Parathyroid adenoma (tissue), 2 donors: ENCODE measurements at regions not wholly inside any gene's neighbourhood (a gene's known extent, or its start where the extent isn't known, plus 50 kb on each side); places are given as distances from the start of the nearest gene placed in this dataset.

Source experiments
- H2AFZ ChIP-seq: fragments of 300-600 bp; sonication (generic); one replicate; pipeline ENCODE4 v1.7.0; 2017; ENCODE audit warnings: antibody characterized with exemption, mild to moderate bottlenecking
- H3K27ac ChIP-seq: fragments of 300-600 bp; sonication (generic); one replicate; pipeline ENCODE4 v1.7.0; 2017
- H3K27me3 ChIP-seq: fragments of 300-600 bp; sonication (generic); one replicate; pipeline ENCODE4 v1.7.0; 2017; ENCODE audit warnings: low read length; ENCODE audit not compliant: control insufficient read depth, insufficient read depth
- H3K36me3 ChIP-seq: fragments of 300-600 bp; sonication (generic); one replicate; pipeline ENCODE4 v1.7.0; 2017; ENCODE audit warnings: low read length; ENCODE audit not compliant: control insufficient read depth, insufficient read depth
- H3K4me1 ChIP-seq: fragments of 300-600 bp; sonication (generic); one replicate; pipeline ENCODE4 v1.7.0; 2017; ENCODE audit warnings: control low read depth
- H3K4me2 ChIP-seq: fragments of 300-600 bp; sonication (generic); one replicate; pipeline ENCODE4 v1.7.0; 2017; ENCODE audit warnings: low read length
- H3K4me3 ChIP-seq: fragments of 300-600 bp; sonication (generic); one replicate; pipeline ENCODE4 v1.7.0; 2017; ENCODE audit warnings: low read depth, low read length
- H3K79me2 ChIP-seq: fragments of 300-600 bp; sonication (generic); one replicate; pipeline ENCODE4 v1.7.0; 2017; ENCODE audit warnings: control low read depth
- H3K9ac ChIP-seq: fragments of 300-600 bp; sonication (generic); one replicate; pipeline ENCODE4 v1.7.0; 2017; ENCODE audit warnings: mild to moderate bottlenecking
- H3K9me3 ChIP-seq: fragments of 300-600 bp; sonication (generic); one replicate; pipeline ENCODE4 v1.7.0; 2017; ENCODE audit warnings: low read length; ENCODE audit not compliant: control insufficient read depth
- TF ChIP-seq, protein P1 (sequence below): fragments of 300-600 bp; sonication (generic); IDR thresholded peaks from one replicate; pipeline ENCODE4 v1.7.0; 2017; ENCODE audit warnings: antibody characterized with exemption, mild to moderate bottlenecking
- donor health status: primary hyperparathyroidism.

DNA sequence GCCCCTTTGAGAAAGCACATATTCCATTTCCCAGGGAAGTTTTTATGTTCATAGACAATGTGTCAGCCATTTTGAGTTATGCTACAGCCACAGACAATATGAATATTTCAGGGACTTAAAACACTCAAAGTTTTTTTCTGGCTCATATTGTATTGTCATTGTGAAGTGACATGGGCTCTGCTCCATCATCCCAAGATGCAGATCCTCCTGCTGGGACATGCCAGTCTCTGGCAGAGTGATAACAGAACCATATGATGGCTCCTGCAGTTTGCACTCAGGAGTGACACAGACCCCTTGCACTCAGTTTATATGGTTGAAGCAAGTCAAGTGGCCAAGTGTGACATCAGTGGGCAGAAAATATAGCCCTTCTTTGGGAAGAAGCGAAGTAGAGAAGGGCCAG lies 498.4 kb upstream of the TUSC1 start:
- no peak overlapping the region for H3K9ac ChIP-seq
- no peak overlapping the region for H3K27ac ChIP-seq
- no peaks in the 10 kb centered on the region for H3K36me3 ChIP-seq
- no peak overlapping the region for H3K4me3 ChIP-seq
- no peaks in the 10 kb centered on the region for H3K27me3 ChIP-seq
- no peaks in the 10 kb centered on the region for H3K9me3 ChIP-seq
- TF ChIP-seq, protein P1, sequence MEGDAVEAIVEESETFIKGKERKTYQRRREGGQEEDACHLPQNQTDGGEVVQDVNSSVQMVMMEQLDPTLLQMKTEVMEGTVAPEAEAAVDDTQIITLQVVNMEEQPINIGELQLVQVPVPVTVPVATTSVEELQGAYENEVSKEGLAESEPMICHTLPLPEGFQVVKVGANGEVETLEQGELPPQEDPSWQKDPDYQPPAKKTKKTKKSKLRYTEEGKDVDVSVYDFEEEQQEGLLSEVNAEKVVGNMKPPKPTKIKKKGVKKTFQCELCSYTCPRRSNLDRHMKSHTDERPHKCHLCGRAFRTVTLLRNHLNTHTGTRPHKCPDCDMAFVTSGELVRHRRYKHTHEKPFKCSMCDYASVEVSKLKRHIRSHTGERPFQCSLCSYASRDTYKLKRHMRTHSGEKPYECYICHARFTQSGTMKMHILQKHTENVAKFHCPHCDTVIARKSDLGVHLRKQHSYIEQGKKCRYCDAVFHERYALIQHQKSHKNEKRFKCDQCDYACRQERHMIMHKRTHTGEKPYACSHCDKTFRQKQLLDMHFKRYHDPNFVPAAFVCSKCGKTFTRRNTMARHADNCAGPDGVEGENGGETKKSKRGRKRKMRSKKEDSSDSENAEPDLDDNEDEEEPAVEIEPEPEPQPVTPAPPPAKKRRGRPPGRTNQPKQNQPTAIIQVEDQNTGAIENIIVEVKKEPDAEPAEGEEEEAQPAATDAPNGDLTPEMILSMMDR = no peak
- no peaks in the 10 kb centered on the region for H3K79me2 ChIP-seq
- no peaks in the 10 kb centered on the region for H3K4me1 ChIP-seq
- H2AFZ ChIP-seq = no peak overlapping the region
- no peak overlapping the region for H3K4me2 ChIP-seq

DNA sequence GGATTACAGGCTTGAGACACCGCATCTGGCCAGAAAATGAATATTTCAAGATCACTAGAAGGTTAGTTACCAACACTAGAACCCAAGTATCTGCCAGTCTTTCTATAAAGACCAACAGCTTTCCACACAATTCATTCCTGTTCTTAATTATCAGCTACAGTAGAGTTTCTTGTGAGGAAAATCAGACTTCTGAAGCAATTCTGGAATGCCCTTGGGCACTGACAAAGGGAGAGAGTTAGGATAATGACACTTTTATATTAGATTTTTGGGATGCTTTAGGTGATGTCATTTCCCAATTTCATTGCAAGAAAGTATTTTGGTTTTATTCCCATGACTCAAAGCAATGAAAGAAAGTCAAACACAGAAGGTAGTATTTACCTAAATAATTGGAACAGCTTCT lies 497.0 kb upstream of the TUSC1 start:
- H3K9ac ChIP-seq = no peak overlapping the region
- no peaks in the 10 kb centered on the region for H3K9me3 ChIP-seq
- H3K79me2 ChIP-seq = no peaks in the 10 kb centered on the region
- TF ChIP-seq, protein P1 = no peak
- H3K4me2 ChIP-seq = no peak overlapping the region
- no peaks in the 10 kb centered on the region for H3K27me3 ChIP-seq
- no peak overlapping the region for H3K4me3 ChIP-seq
- H3K4me1 ChIP-seq = no peaks in the 10 kb centered on the region
- no peaks in the 10 kb centered on the region for H3K36me3 ChIP-seq
- H3K27ac ChIP-seq = no peak overlapping the region
- H2AFZ ChIP-seq = no peak overlapping the region

DNA sequence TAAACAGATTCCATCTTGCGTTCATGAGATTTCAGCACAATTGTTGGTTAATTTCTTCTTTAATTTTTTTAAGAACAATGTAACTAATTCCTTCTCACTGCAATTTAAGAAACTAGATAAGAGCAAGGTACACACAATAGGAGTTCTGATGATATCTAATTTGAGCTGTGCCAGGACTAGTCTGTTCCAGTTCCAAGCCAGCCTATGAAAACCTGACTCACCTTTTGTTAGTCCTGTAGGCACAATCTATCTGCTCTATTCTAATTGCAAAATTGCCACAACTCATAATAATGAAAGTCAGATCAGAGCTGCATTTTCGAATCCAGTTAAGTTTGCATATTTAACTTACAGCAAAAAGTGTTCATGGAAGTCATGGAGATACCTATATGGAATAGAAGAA lies 494.1 kb upstream of the TUSC1 start:
- no peak overlapping the region for H2AFZ ChIP-seq
- H3K27me3 ChIP-seq = no peaks in the 10 kb centered on the region
- no peaks in the 10 kb centered on the region for H3K79me2 ChIP-seq
- no peaks in the 10 kb centered on the region for H3K4me1 ChIP-seq
- no peaks in the 10 kb centered on the region for H3K36me3 ChIP-seq
- H3K9ac ChIP-seq = no peak overlapping the region
- H3K9me3 ChIP-seq = no peaks in the 10 kb centered on the region
- no peak overlapping the region for H3K27ac ChIP-seq
- no peak overlapping the region for H3K4me3 ChIP-seq
- TF ChIP-seq, protein P1 = no peak
- no peak overlapping the region for H3K4me2 ChIP-seq

DNA sequence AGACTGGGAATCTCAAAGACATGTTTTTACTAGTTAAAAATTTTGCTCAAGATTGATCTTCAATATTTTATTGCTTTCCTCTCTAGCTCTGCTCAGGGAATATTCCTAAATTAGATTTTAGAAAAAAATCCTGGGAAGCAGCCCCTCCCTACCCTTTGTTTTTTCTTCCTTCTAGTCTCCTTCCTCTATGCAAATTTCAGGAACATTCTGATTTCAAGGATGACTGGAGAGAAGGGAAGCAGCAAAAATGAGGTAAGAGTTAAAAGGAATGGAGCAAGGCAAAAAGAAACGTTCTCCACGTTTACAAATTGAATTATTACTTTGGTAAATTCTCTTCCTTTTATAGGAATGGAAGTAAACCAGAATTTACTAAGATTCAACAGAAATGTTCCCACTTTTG lies 493.4 kb upstream of the TUSC1 start:
- H3K27ac ChIP-seq = no peak overlapping the region
- H3K4me3 ChIP-seq = no peak overlapping the region
- no peaks in the 10 kb centered on the region for H3K9me3 ChIP-seq
- no peak overlapping the region for H2AFZ ChIP-seq
- no peaks in the 10 kb centered on the region for H3K36me3 ChIP-seq
- no peaks in the 10 kb centered on the region for H3K4me1 ChIP-seq
- TF ChIP-seq, protein P1 = no peak
- H3K9ac ChIP-seq = no peak overlapping the region
- no peaks in the 10 kb centered on the region for H3K27me3 ChIP-seq
- H3K79me2 ChIP-seq = no peaks in the 10 kb centered on the region
- H3K4me2 ChIP-seq = no peak overlapping the region

DNA sequence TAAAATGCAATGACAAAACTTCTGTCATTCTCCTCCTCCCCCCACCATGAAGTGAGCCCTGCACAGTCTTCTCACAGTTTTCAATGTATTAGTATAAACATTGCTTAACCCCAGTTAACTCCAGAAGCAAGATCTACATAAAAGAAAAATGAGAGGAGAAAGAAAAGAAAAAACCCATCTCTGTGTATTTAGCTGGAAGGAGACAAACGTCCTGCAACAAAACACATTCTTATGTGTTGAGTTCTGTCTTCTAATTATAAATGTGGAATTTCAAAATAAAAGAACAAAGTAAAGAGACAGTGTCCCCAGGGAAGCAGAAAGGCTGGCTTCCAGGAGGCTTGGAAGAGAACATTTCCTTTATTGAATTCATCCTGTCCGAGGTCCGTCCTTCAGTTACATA lies 491.9 kb upstream of the TUSC1 start:
- Histone ChIP-seq H3K79me2 (no peaks in the 10 kb centered on the region), H3K4me1 (no peaks in the 10 kb centered on the region), H3K4me3 (no peak overlapping the region), H3K4me2 (no peak overlapping the region), H3K27me3 (no peaks in the 10 kb centered on the region), H3K9me3 (no peaks in the 10 kb centered on the region), H3K27ac (no peak overlapping the region), H3K36me3 (no peaks in the 10 kb centered on the region), H3K9ac (no peak overlapping the region), H2AFZ (no peak overlapping the region)
- TF ChIP-seq, protein P1 = no peak
